Dedifferentiated amniotic fluid mesenchymal stem cell (primary cell): ENCODE measurements at regions not wholly inside any gene's neighbourhood (a gene's known extent, or its start where the extent isn't known, plus 50 kb on each side); places are given as distances from the start of the nearest gene placed in this dataset.
"Not testable (repeated sequence)": the region's sequence is repeated elsewhere in the genome, so short reads cannot be mapped to it uniquely, and the experiment has no call there.

ENCODE experiments used
- DNase-seq: peaks from one replicate; pipeline ENCODE4 v3.0.0-alpha.2; 2016; ENCODE audit errors: extremely low spot score

DNA sequence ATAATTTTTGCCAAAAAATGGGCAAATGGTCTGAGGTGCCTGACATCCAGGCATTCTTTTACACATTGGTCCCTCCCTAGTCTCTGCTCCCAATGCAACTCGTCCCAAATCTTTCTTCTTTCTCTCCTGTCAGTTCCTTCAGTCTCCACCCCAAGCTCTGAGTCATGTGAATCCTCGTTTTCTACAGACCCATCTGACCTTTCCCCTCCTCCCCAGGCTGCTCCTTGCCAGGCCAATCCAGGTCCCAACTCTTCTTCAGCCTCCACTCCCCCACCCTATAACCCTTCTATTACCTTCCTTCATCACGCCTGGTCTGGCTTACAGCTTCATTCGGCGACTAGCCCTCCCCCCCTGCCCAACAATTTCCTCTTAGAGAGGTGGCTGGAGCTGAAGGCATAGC lies 55.3 kb downstream of the BBS10 start:
- DNase-seq: not testable (repeated sequence)

DNA sequence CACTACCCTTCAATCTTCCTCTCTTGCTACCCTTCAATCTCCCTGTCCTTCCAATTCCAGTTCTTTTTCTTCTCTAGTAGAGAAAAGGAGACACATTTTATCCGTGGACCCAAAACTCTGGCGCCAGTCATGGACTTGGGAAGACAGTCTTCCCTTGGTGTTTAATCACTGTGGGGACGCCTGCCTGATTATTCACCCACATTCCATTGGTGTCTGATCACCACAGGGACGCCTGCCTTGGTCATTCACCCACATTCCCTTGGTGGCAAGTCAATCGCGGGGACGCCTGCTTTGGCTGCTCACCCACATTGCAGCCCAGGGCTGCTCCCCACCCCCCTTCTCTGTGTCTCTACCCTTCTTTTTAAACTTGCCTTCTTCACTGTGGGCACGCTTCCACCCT lies 55.9 kb downstream of the BBS10 start:
- not testable (repeated sequence) for DNase-seq

DNA sequence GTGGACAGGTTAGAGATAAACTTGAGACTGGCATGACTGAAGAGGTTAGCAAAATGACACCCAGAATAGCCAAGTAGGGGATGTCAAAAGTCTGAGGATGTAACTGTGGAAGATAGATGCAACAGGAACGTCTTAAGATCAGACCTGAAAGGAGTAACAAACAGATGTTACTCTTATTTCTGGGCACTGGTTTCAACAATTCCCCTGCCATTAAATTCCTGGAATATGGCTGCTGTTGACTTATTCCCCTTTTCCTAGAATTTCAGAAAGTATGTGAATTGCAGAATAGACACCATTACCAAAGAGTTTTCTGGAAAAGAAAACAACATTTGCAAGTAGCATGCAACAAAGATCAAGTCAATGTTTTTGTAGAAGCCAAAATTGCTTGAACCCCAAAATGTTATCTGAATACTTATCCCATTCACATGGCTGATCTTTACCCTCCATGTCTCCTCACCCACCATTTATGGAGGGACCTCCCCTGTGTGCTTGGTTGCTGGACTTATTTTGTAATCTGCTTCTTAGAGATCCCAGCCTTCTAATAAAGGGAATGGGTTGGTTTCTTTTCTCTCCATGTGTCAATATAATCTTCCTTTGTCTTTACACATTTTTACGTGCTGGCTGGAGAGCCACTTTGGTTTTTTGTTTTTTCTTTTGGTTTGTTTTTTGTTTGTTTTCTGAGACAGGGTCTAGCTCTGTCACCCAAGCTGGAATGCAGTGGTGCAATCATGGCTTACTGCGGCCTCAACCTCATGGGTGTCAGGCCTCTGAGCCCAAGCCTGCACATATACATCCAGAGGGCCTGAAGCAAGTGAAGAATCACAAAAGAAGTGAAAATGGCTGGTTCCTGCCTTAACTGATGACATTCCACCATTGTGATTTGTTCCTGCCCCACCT lies 57.0 kb downstream of the BBS10 start:
- no peak for DNase-seq

DNA sequence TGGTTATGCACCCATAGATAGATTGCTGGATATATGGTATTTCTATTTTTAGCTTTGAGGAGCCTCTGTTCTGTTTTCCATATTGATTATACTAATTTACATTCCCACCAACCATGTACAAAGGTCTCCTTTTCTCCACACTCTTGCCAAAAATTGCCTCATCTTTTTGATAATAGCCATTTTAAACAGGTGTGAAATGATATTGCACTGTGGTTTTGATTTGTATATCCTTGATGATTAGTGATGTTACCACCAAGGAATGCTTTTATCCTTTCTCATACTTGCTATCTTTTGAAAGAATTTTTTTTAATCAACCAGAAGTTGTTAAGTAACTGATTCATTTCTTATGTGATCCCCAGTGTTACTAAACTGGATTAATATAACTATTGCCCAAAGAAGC lies 60.0 kb downstream of the BBS10 start:
- DNase-seq: no peak

DNA sequence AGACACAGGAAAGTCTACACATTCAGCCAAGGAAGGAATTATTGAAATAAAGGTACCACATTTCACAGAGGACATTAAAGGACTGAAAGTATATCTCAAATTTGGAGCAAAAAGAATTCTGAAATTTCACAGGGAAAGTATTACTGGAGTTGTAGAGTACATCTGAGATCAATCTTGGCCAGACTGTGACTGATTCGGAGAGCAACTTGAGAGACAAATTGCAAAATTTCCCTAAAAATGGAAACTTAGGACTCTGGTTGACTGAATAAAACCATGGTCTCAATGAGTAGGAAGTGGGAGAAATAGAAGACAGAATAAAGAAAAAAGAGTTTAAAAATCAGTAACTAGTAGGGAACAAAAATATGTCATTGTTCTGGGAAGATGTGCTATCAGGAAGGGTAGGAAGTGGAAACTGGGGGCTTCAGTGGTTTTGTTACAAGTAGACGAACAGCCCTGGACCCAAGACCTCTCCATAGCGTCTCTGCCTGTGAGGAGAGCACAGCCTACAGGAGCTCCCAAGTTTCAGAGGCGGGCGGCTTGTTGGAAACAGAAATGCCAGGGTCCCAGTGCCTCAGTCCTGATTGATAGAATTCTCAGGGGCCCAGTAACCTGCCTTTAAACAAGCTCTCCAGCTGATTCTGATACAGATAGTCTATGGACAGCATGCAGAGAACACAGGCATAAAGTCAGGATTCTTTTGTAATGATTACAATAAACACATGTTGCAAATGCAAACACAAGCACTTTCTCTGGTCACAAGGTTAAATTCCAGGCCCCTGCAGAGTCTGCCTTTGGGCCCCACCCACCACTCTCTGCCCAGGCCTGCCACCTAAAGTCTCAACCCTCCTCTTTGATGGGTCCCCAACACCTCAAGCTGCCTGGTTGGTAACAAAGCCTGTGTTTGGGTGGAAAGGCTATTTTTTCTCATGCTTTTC lies 63.1 kb downstream of the BBS10 start:
- no peak for DNase-seq

DNA sequence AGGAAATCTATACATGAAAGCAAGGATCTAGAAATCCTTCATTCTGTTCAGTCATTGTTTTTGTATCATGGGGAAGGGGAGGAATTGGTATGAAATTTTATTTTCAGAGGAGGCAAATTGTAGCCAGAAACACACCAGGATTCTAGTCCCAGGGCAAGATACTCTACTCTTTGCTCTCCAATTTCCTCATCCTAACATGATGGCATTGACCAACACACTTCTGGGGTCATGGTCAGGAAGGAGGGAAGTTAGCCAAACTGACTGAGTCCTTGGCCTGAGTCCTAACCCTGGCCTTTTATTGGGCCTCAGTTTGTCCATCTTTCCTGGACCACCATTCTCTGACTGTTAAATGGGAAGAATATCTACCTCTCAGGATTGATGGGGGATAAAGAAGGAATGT lies 65.5 kb downstream of the BBS10 start:
- DNase-seq: no peak

DNA sequence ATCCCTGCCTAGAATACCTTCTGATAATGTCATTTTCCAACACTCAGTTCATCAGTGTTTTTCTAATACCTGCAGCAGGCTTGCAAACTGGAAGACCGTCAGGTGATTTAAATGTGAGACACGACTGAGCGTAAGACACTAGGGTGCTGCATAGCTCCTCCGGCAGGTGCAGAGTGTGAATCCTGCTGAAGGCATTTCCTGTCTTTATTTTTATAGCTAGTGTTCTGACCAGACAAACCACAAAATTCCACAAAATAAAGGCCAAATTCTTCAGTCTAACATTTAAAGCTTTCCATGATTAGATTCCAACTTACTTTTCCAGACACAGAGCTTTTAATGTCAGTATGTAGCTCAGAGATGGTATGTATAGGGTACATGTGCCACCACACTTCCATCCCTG lies 70.7 kb downstream of the BBS10 start:
- DNase-seq: no peak

DNA sequence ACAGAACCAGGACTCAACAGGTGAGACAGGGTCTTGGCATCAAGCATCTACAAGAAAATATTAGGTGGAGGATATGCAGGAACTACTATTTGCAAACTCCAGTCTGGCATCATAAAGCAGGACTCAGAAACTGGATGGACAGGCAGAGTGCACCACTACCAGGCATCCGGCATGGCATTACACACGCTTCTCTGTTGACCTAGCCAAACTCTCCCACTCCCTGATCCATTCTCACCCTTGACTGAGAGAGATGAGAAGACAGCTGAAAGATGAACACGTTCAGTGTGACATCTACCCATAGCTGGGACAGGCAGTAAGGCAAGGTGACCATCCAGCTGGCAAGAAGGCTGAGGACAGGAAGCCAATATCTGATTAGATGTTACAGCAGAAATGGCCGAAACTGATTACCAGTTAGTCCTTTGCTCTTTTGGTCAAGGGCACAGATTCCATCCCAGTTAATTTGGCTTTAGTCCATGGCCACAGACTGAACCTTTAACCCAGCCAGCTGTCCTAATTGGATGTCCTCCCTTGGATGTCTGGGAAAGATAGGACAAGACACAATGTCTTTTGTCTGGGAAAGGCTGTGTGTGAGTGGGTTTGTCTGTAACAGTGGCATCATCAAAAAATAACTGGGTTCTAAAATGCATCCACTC lies 71.6 kb downstream of the BBS10 start:
- DNase-seq: no peak

DNA sequence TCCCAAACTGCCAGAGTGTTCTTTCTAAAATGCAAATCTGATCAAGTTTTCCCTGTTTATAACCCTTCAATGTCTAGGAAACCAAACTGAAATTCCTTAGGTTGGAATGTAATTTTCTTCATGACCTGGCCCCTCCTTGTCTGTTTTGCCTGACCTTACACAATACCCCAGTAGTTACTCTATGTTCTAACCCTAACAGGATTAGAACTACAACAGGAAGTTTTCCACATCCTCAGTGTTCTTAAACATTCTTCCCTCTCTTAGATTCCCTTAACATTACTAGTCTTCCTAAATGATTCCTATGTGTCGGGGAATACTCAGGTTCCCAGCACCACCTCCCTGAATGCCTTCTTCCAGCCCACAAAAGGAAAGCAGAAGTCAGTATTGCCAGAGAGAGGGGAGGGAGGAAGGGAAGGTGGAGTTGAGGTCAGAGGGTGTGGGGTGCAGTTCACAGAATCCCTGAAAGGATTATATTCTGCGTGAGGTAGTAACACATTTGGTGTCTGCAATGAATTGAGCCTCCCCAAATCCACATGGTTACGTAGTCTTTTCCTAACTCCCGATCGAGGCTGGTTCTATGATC lies 72.6 kb downstream of the BBS10 start:
- no peak for DNase-seq

DNA sequence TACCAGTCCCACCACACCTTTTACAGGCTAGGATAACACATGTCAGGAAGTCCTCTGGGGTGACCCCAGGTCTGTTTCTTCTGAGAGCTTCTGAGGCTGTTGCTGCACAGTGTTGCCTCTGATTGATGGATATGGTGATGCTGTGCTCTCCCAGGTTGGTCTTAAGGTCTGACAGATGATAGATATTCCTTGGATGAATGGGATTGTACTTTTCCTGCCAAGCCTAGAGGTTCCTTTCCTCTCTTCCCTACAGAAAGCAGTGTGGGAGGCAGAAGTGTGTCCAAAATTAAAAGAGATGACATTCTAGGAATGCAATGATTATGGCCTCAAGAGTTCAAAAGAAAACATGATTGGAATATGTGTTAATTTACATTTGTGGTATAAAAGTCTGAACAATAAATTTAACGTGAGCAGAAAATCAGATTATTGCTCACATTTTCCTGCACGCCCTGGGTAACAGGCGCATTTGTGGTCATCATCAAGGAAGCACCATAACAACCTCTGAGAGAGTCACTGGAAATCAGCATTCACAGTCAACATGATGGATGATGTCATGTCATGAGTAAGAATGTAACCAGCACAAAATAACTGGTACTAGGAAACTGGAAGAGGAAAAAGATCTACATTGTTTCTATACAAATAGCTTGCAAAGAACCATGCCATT lies 73.7 kb downstream of the BBS10 start:
- no peak for DNase-seq

DNA sequence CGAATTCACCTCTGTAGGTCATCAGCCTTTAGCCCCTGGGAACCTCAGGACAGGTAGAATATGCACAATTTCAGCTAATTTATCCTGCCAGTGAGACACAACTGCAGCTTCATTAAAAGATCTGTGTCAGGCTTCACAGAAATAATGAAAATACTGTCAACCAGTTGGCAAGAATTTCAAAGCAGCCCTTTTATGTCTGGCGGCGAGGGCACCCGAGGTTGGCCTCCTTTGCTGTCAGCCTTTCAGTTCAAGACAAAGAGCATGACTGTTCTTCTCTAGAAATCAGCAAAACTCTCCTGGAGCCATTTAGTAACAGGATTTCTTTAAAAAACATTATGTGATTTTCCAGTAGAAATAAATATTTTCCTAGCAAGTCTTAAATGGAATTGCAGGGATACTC lies 75.9 kb downstream of the BBS10 start:
- DNase-seq: no peak

DNA sequence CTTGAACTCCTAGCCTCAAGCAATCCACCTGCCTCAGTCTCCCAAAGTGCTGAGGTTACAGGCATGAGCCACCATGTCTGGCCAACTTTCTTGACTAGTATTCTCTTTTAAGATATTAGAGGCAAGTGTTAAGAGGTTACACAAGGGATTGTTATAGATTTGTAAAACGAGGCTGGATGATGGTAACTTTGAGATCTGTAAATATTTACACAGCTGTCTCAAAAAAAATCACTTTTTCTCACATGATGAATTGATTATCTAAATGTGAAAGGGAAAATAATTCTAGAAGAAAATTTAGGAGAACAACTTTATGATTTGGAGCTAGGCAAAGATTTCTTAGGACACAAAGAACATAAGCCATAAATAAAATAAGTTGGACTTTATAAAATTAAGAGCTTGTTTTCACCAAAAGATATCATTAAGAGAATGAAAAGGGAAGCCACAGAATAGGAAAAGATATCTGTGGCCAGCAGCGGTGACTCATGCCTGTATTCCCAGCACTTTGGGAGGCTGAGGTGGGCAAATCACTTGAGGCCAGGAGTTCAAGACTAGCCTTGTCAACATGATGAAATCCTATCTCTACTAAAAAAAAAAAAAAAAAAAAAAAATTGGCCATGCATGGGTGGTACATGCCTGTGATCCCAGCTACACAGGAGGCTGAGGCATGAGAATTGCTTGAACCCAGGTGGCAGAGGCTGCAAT lies 77.4 kb downstream of the BBS10 start:
- DNase-seq: no peak

DNA sequence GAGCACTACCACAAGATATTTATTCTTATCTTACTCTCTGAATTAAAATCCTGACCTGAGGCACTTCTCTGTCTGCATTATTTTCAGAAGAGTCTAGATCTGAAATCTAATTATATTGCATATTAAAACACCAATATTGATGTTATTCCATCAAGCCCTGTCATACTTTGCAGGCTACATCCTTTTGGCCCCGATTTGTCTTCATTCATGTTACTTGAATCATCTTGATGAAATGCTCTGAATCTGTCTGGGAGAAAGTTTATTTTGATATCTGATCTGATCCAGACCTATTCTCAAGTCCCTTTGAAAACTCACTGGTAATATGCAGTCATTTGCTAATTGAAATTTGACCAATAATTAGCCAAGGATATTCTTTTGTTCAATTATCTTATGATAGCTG lies 79.9 kb downstream of the BBS10 start:
- no peak for DNase-seq

DNA sequence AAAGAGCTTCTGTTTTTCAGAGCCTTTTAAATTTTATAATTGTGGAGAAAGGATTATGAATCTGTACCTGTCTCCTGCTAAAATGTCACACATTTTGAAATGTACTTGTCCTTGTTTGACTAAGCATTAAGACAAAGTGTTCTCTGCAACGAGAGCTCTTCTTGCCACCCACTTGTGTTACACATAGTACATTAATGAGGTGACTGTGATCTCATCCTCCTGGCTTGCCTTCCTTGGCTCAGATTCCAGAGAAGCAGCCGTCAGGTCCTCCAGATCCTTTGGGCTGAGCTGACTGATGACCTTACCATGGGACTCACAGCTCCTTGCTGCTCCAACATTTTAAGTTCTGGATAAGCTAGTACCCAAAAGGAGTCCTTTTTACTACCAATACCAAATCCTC lies 81.4 kb downstream of the BBS10 start:
- DNase-seq: peak; percentile 64

DNA sequence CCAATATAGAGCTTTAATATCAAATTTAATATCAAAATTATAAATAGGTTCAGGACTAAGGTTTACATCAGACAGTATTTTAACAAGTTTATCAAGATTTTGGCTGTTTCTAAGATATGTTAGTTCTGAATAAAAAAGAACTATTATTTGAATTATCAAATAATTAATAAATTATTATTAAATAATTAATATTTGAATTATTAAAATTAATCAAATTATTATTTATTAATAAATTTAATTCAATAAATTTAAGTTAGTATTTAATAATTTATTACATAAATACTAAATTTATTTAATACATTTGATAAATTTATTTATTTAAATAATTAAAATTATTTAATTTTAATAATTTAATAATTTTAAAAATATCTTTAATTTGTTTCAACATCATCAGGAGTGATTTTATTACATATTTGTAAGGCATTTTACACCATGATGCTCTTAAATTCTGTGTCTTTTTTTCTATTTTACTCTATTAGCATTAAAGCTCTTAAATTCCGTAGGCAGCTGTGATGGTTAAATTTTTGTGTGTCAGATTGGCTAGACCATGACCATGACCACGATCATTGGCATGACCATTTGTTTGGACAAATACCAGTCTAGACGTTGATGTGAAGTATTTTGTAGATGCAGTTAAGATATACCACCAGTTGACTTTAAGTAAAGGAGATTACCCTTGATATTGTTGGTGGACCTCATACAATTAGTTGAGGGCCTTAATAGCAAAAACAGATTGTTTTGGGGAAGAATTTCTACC lies 82.6 kb downstream of the BBS10 start:
- no peak for DNase-seq

DNA sequence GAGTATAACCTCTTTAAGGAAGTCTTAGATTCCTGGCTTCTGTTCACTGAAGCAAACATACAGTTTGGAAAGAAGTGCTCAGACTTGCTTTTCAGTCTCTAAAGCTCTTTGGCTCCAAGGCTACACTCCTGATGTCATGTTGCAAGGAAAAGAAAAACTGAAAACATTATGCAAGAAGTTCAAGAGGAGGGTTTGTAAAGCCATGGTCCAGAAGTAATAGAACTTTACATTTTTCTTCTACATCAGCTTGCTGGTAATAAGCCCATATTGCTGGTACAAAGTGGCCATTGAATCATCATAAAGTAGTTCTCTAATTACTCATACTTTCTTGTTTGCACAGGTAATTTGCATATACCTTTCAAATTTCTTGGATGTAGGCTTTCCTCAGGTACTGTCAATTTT lies 83.6 kb downstream of the BBS10 start:
- DNase-seq: no peak

DNA sequence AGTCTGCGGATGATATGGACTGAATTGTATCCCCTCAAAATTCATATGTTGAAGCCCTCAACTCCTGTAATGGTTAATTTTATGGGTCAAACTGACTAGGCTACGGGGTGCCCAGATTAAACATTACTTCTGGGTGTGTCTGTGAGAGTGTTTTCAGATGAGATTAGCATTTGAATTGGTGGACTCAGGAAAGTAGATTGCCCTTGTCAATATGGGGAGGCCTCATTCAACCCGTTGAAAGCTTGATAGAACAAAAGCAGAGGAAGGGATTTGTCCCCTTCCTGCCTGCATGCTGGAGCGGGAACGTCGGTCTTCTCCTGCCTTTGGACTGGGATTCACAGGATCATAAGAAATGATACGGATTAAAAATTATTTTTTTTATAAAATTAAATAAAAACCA lies 84.5 kb downstream of the BBS10 start:
- no peak for DNase-seq

DNA sequence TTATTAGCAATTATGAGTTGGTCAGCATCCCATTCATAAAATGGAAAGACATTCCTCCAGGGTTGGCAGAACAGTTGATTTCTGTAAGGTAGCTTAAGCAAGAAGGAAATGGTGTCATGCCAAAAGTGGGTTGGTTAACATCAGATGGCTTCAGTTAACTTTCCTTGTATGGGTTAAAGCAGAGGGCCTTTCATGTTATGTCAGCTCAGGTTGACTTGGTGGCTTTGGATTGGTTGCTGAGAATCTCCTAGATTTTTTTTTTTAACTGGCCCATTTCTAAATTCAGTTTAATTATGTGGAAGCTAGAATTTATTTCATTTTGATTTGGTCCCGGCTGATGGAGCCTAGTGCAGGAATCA lies 87.8 kb downstream of the BBS10 start:
- no peak for DNase-seq

DNA sequence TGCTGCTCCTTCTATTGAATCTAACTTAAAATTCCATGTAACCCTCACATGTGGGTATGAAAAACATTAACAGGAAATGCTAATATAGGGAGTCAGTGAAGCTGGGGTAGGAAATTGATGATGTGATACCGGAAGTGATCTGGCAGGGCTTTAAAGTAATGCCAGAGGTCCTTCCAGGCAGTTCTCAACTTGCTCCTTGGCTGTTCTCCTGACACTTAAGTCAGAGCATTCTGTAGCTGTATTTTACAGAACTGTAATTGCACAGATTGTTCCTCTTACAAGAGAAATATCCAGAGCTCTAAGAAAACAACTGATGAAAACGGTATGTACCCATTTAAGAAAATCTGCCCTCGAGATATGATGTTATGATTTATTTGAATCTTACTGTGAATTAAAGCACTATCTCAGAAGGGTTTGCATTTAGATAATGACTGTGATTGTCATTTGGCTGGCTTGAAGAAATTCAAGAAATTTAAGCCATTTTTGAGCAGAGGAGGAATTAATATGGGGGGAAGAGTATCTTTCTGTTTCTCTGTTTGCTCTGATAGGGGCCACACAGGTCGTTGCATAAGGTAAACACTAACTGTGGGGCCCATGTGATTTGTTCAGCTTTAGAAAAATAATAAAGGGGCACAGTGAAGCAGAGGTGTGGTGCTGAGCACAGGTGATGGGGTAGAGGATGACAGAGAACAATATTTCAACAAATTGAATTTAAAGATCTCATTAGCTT lies 88.4 kb downstream of the BBS10 start:
- peak; percentile 65 for DNase-seq
